ENCODE measurements at regions not wholly inside any gene's neighbourhood (a gene's known extent, or its start where the extent isn't known, plus 50 kb on each side); places are given as distances from the start of the nearest gene placed in this dataset.

- no peak for TF ChIP-seq EZH2phosphoT487 (IDR thresholded peaks at IDR 0.05; ENCODE audit: low read depth, severe bottlenecking, unreplicated experiment)
- no peak for TF ChIP-seq EZH2 (IDR thresholded peaks at IDR 0.05; ENCODE audit: borderline replicate concordance)
- TF ChIP-seq, protein P1, sequence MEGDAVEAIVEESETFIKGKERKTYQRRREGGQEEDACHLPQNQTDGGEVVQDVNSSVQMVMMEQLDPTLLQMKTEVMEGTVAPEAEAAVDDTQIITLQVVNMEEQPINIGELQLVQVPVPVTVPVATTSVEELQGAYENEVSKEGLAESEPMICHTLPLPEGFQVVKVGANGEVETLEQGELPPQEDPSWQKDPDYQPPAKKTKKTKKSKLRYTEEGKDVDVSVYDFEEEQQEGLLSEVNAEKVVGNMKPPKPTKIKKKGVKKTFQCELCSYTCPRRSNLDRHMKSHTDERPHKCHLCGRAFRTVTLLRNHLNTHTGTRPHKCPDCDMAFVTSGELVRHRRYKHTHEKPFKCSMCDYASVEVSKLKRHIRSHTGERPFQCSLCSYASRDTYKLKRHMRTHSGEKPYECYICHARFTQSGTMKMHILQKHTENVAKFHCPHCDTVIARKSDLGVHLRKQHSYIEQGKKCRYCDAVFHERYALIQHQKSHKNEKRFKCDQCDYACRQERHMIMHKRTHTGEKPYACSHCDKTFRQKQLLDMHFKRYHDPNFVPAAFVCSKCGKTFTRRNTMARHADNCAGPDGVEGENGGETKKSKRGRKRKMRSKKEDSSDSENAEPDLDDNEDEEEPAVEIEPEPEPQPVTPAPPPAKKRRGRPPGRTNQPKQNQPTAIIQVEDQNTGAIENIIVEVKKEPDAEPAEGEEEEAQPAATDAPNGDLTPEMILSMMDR (IDR thresholded peaks at IDR 0.05; ENCODE audit: poor library complexity): no peak
- no peak for DNase-seq (ENCODE audit: low spot score)
- H3K4me1 ChIP-seq (ENCODE audit: insufficient read depth): no peaks in the 10 kb centered on the region
- H4K20me1 ChIP-seq (ENCODE audit: insufficient read depth, poor library complexity, severe bottlenecking): no peaks in the 10 kb centered on the region
- no peak overlapping the region for H2AFZ ChIP-seq
- H3K9me3 ChIP-seq (ENCODE audit: low read depth): no peaks in the 10 kb centered on the region
- no peaks in the 10 kb centered on the region for H3K79me2 ChIP-seq
- H3K4me3 ChIP-seq: no peak overlapping the region
- H3K9me2 ChIP-seq (replicated peaks; ENCODE audit: insufficient read depth): no peaks in the 10 kb centered on the region
- H3K27ac ChIP-seq: no peak overlapping the region
- H3K36me3 ChIP-seq (replicated peaks; ENCODE audit: insufficient read depth, low read depth): no peaks in the 10 kb centered on the region
- no peaks in the 10 kb centered on the region for H3K27me3 ChIP-seq
- no peak overlapping the region for H3K4me2 ChIP-seq
These were observed 297.1 kb upstream of the ATP10B start for GRCh38 chr5:161149078-161149477.

GRCh38 chr5:161138751-161139455 lies 286.9 kb upstream of the ATP10B start:
- H3K4me2 ChIP-seq: no peak overlapping the region
- no peaks in the 10 kb centered on the region for H3K4me1 ChIP-seq (ENCODE audit: insufficient read depth)
- H3K9me2 ChIP-seq (replicated peaks; ENCODE audit: insufficient read depth): no peaks in the 10 kb centered on the region
- TF ChIP-seq EZH2phosphoT487 (IDR thresholded peaks at IDR 0.05; ENCODE audit: low read depth, severe bottlenecking, unreplicated experiment): no peak
- TF ChIP-seq, protein P1 (IDR thresholded peaks at IDR 0.05; ENCODE audit: poor library complexity): no peak
- no peak for TF ChIP-seq EZH2 (IDR thresholded peaks at IDR 0.05; ENCODE audit: borderline replicate concordance)
- H3K27ac ChIP-seq: no peak overlapping the region
- H4K20me1 ChIP-seq (ENCODE audit: insufficient read depth, poor library complexity, severe bottlenecking): no peaks in the 10 kb centered on the region
- no peaks in the 10 kb centered on the region for H3K27me3 ChIP-seq
- DNase-seq (ENCODE audit: low spot score): no peak
- WGBS (ENCODE audit: low lambda C conversion rate, missing lambda C conversion rate): 77% methylated on average over 2 of the region's 2 CpGs
- no peak overlapping the region for H3K4me3 ChIP-seq
- no peaks in the 10 kb centered on the region for H3K79me2 ChIP-seq
- H3K36me3 ChIP-seq (replicated peaks; ENCODE audit: insufficient read depth, low read depth): no peaks in the 10 kb centered on the region
- H2AFZ ChIP-seq: no peak overlapping the region
- H3K9me3 ChIP-seq (ENCODE audit: low read depth): no peaks in the 10 kb centered on the region

DNA sequence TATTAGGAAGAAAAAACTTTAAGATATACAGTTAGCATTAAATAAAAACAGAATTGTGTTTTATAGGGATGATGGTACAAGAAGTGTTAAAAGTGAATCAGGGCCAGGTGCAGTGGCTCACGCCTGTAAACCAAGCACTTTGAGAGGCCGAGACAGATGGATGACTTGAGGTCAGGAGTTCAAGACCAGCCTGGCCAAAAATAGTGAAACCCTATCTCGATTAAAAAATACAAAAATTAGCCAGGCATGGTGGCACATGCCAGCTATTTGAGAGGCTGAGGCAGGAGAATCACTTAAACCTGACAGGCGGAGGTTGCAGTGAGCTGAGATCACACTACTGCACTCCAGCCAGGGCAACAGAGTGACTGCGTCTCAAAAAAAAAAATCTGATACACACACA lies 282.9 kb upstream of the ATP10B start:
- Histone ChIP-seq H3K9me2 (replicated peaks; ENCODE audit: insufficient read depth) (no peaks in the 10 kb centered on the region), H3K36me3 (replicated peaks; ENCODE audit: insufficient read depth, low read depth) (no peaks in the 10 kb centered on the region), H3K4me3 (no peak overlapping the region), H2AFZ (no peak overlapping the region), H3K79me2 (no peaks in the 10 kb centered on the region), H3K27me3 (no peaks in the 10 kb centered on the region), H3K4me1 (ENCODE audit: insufficient read depth) (no peaks in the 10 kb centered on the region), H3K27ac (no peak overlapping the region), H4K20me1 (ENCODE audit: insufficient read depth, poor library complexity, severe bottlenecking) (no peaks in the 10 kb centered on the region), H3K4me2 (no peak overlapping the region), H3K9me3 (ENCODE audit: low read depth) (no peaks in the 10 kb centered on the region)
- TF ChIP-seq, protein P1 (IDR thresholded peaks at IDR 0.05; ENCODE audit: poor library complexity): no peak
- no peak for TF ChIP-seq EZH2phosphoT487 (IDR thresholded peaks at IDR 0.05; ENCODE audit: low read depth, severe bottlenecking, unreplicated experiment)
- TF ChIP-seq EZH2 (IDR thresholded peaks at IDR 0.05; ENCODE audit: borderline replicate concordance): no peak
- no peak for DNase-seq (ENCODE audit: low spot score)
- WGBS (ENCODE audit: low lambda C conversion rate, missing lambda C conversion rate): 81% methylated on average over 5 of the region's 5 CpGs
